T-helper 1 cell (primary cell): ENCODE measurements at regions not wholly inside any gene's neighbourhood (a gene's known extent, or its start where the extent isn't known, plus 50 kb on each side); places are given as distances from the start of the nearest gene placed in this dataset.
"Not testable (repeated sequence)": the region's sequence is repeated elsewhere in the genome, so short reads cannot be mapped to it uniquely, and the experiment has no call there.

ENCODE experiments used
- DNase-seq, 5 donors: peaks; one replicate each; pipeline ENCODE4 v3.0.0-alpha.2; 2012 to 2020

DNA sequence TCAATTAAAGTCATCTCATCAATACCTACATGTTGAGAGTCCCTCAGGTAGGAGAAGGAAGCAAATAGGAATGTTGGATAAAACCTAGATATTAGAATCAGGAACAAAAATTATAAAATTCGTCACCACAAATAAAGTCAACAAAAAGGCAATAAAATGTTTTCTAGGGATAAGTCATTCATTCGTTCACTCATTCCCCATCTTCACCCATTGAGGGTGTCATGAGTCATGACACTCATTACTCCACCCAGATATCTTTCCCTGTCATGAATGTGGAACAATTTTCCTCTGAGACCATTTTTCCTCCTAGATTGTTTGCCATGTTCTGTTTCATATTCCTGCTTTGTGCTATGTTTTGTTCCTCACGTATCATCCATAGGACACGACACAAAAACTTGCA, 50.9 kb upstream of the OLIG3 start:
- no peak for DNase-seq

DNA sequence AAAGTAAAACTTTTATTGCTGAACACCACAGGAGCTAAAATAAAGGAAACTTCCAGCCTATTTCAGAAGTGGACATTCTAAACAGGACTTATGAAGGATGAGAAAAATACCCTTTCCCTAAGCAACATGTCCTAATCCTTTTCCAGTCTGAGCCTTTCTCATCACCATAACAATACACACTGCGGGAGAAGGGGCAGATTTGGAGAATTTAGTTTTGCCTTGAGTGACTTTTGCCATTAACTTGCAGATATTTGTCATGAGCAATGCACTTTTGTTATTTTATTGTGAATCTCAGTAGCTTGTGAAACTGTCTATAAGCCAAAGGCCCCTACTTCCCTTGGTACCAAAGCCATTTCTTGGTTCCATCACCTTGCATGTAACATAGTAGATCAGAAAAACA, 53.0 kb upstream of the OLIG3 start:
- no peak for DNase-seq

DNA sequence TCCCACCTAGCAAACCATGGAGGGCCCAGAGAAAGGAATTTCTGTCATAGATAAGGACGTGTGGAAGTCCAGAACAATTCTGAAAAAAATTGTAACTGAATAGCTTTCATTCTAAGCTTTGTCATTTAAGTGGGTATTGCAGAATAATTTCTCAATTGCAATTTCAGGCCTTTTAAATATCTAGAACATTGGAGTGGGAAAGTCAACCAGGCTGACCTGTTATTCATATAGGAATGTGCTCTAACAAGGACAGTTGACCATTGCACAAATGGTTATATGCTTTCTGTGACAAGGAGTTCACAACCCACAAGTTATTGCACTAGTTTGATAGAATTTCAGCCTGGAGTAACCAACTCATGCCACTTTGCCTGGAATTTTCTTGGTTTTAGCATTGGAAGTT, 53.4 kb upstream of the OLIG3 start:
- DNase-seq: no peak

DNA sequence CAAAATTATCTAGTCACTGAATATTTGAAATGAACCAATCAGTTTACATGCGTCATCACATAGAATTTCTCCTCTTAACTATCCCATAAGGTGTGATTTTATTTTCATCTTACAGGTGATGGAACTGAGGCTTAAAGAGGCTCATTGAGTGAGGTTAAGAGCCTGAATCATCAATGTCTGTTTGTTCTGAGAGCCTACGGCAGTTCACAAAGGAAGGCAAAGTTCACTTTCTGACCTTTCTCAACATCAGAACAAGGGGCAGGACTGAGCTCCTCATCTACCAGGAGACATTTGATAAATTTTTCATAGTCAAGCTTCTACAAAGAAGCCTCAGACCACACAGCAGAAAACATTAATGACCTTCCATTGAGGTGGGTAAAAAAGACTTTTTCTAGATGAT, 54.9 kb upstream of the OLIG3 start:
- DNase-seq: no peak

DNA sequence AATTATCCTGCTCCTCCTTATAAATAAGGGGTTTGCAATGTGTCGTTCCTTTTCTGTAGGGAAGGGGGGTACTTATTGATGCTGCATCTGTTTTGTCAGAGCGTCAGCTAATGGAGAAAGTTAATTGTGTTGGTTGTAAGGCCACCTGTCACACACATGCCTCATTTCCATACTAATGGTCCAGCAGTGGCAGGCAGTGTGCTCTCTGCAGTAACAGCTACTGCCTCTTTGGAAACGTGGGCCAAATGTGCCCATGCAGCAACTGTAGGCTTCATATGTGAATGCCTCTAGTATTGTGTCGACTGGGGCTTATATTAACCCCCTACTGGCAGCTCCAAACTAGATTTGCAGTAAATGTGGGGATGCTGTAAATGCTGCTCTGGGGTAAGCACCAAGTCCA, 56.3 kb upstream of the OLIG3 start:
- DNase-seq: no peak

DNA sequence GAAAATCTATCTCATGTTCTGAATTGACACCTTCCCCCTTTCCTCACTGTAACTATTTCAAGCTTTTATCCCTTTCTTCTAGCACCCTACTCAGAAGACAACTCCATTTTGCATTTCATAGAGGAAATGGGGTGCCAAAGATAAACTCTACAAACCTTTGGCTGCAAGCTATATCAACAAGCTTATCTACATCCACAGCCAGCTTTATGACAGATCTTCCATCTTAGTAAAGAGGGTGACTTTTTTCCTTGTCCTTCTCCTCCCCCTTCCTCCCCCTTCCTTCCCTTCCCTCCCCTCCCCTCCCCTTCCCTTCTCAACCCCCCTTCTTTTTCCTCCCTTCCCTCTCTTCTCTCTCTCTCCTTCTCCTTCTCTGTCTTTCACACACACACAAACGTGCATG, 58.0 kb upstream of the OLIG3 start:
- DNase-seq: no peak

DNA sequence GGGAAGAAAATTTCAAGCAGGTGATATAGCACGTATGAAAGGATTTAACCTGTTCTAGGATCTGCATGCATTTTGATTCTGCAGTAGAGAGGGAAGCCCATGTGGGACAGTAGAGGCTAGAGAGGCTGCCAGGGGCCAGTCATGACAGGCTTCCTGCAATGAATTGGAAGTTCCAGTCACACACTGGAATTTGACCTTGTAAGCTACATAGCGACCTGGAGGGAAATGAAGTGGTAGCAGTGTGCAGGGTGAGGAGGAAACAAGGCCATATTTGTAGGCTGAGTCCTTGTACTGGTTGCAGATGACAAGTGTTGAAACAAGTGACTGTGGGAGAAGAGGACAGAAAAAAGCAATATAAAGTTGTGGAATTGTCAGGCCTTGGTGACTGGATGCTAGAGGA, 58.6 kb upstream of the OLIG3 start:
- no peak for DNase-seq

DNA sequence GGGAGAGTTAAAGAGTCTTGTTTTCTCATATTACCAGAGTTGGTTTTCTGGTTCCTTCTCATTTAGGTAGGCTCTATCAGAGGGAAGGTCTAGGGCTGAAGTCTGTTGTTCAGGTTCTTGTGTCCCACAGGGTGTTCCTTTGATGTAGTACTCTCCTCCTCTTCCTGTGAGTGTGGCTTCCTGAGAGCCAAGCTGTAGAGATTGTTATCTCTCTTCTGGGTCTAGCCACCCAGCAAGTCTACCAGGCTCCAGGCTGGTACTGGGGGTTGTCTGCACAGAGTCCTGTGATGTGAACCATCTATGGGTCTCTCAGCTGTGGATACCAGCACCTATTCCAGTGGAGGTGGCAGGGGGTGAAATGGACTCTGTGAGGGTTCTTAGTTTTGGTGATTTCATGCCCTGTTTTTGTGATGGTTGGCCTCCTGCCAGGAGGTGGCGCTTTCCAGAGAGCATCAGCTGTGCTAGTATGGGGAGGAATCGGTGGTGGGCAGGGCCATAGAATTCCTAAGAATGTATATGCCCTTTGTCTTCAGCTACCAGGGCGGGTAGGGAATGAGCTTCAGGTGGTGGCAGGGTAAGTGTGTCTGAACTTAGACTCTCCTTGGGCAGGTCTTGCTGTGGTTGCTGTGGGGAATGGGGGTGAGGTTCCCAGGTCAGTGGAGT, 65.5 kb upstream of the OLIG3 start:
- DNase-seq: peak in 4 of 5 donors; percentile 15 to 64 (median 32)

DNA sequence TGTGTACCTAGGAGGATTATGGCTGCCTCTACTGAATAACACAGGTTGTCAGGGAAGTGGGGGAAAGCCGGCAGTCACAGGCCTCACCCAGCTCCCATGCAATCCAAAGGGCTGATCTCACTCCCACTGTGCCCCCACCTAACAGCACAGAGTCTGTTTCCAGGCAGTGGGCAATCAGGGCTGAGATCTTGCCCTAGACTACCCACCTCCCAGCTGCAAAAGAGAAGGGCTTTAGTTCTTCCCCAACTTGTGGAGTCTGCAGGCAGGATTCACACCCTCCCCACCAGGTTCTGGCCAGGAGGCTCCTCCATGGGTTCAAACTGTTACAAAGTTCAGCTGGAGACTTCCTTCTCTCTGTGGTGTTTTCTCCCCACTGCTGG, 66.0 kb upstream of the OLIG3 start:
- no peak for DNase-seq

DNA sequence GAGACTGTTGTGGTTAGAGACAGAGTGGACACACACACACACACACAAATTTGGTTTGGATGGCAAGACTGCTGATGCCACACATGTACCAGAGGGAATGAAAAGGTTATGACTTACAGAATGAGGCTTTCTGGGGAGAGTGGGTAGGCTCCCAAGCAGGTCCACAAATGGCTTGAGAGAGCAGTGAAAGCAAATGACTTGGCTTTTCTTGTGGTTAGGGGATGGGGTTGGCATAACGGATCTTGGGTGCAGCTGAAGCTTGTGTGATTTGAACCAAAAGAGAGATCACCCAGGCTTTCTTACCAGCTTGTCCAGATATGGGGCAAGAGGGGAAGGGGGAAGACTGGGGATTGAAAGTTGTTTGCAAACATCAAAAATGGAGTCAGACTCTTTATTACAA, 73.9 kb upstream of the OLIG3 start:
- no peak for DNase-seq

DNA sequence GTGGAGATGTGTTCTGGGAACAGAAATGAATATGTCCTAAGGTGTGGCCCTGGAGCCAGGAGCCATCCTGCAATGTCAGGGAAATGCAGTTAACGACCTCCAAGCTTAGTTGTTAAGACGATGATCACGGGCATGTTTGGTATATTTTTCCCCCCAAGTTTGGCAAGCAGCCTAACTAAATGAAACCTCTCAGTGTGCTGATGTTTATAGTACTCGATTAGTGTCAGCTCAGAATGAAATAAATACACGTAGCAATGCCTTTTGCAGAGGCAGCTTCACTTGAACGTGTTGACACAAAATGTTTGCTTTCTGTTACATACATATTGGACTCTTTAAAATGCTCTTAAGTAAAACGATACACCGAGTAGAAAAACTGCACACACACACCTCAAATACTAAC, 76.2 kb upstream of the OLIG3 start:
- DNase-seq: no peak

DNA sequence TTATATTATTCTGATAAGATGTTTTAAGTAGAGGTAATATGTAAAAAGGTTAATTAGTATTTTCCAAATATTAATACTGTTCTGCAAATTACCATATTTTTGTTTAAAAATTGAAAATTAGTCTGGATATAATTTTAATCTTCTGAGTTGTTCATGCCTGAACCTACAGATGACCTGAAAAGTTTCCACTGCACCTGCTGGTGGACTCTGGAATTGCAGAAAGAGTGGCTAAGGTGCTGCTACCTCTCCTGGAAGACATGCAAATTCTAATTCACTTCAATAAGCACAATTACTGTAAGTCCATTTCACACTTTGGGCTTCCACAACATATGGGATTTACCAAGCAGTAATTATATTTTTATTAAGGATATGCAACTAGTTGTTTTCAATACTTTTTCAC, 77.7 kb upstream of the OLIG3 start:
- peak; percentile 18 to 57 (median 35) for DNase-seq

DNA sequence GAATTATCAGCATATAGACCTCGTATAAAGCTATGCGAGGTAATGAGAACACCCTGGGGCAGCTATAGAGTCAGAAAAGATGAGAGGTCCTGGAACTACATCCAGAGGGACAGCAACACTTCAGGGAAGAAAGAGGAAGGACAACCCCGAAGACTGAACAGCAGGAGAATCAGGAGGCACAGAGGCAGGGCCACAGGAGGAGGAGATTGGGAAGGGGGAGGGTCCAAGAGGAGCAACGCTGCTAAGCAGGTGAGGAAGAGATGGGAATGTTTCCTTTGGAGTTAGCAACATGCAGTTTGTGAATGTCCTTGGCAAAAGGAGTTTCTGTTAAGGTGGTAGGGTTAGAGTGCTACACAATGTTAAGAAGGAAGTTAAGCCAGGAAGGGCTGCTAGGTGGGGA, 79.5 kb upstream of the OLIG3 start:
- no peak for DNase-seq

DNA sequence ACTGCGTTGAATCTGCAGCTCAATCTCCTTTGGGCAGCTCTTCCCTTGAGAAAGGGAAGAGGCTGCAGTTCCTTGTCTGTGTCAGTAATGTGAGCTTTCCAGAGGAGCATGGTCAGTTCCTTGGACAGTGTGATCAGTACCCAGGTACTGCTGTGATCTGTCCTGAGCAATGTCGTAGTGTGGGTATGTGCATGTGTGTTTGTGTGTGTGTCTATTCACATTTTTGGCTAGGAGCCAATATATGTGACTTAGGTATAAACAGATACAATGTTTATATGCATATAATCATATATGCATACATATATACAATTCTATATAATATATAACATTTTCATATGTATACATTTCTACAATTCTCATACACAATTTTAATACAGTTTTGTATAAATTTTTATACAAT, 85.4 kb upstream of the OLIG3 start:
- no peak for DNase-seq

DNA sequence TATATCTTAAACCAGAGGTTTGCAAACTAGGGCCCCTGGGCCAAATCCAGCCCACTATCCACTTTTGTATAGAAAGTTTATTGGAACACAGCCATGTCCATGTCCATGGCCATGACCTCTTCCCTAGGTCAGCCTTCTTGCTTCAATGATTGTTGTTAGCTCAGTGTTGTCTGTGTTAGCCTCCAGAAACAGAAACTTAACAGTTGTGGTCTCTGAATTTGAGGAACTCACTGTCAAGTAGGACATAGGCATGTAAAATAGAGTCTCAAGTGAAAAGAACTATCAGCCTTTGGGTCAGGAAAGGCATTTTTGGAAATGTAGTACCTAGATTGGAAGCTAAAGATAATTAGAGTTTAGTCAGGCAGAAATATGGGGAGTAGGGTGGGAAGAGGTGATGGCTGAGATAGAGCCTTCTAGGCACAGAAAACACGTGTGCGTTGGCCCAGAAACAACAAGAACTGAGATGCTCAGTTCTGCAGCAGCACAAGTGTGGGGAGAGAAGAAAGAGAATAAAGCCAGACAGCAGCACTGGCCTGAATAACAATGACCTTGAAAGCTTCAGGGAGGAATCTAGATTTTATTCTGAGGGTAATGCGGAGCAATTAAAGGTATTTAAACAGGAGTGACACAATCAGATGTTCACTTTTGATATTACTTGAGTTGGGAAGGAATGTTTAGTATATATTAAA, 87.0 kb upstream of the OLIG3 start:
- no peak for DNase-seq

DNA sequence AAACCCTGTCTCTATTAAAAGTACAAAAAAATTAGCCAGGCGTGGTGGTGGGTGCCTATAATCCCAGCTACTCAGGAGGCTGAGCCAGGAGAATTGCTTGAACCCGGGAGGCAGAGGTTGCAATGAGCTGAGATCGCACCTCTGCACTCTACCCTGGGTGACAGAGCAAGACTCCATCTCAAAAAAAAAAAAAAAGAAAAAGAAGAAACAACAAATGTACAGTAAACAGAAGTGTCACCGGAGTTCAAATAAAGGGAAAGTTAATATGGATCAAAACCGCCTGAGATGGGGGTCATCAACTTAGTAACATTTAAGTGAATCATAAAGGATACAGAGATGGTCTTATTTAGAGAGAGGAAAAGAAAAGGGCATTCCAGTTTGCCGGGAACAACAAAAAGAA, 89.3 kb upstream of the OLIG3 start:
- DNase-seq: not testable (repeated sequence)

DNA sequence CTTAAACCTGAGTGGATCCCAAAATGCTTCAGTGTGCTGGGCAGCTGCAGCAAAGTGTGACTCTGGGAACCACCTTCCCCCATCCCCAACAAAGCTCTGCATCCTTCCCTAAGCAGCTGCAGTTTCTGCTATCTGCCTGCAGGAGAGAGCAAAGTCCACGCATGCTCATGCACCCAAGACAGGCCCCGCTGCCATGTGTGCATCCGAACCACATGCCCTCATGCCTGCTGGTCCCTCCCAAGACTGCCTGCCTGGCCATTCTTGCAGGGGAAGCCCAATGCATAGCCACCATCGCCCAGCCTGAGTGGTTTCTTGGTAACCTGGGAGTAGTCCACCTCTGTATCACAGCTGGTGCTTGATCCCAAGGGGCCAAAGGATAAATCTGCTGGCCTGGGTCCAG, 94.3 kb upstream of the OLIG3 start:
- DNase-seq: no peak

DNA sequence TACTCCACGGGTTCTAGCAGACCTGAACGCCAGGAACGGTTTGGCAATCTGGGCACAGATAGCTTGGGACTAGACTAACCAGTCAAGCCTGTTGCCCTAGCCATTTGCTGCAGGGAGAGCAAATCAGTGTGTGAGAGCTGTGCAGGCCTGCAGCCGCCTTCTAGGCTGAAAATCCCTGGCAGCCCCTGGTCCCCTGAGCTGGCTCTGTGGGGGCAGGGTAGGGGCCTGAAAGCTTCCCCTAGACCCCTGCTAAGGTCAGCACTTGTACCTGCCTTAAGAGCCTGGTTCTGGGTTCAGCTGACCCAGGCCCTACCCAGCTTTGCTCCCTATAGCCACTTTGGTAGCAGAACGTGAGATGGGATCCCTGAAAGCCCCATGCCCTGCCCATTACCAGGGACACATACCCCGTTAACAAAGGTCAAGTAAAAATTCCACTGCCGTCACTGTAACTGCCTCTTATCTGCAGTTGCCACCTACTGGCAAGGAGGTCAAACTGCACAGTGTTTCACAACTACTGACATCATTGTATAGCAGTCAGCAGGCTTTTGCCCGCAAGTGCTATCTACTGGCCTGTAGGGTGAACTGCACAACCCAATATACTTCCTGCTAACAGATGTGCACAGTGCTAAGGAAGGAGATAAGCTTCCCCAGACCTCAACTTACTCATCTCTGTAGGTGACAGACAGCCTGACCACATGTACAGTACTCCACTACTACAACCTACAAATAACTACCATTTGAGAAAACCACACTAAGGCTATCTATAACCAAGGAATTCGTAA, 95.1 kb upstream of the OLIG3 start:
- DNase-seq: peak; percentile 18 to 86 (median 50)

DNA sequence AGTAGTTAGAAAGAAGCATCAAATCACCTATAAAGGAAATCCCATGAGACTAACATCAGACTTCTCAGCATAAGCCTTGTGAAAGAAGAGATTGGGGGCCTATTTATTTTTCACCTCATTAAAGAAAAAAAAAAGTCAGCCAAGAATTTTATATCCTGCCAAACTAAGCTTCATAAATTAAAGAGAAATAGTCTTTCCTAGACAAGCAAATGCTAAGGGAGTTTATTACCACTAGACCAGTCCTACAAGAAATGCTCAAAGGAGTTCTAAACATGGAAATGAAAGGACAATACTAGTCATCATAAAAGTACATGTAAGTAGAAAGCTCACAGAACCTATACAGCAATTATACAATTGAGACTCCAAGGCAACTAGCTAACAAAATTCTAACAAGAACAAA, 96.5 kb upstream of the OLIG3 start:
- no peak for DNase-seq

DNA sequence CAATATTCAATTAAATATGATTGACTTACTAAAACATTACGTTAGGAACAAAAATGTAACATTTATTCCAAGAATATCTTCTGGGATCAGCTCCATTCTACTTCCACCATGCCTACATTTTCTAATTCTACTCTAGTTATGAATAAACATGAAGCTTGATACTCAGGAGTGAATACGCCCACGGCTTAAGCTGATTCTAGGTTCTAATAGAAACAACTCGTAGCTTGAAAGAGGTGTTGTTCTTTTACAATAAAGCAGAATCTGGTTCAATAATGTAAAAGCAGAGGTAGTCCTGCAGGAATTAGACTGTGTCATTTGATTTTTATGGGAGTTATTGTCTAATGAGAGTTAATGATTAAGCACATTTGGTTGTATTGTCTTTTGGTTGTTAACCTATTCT, 107.3 kb upstream of the OLIG3 start:
- DNase-seq: no peak

DNA sequence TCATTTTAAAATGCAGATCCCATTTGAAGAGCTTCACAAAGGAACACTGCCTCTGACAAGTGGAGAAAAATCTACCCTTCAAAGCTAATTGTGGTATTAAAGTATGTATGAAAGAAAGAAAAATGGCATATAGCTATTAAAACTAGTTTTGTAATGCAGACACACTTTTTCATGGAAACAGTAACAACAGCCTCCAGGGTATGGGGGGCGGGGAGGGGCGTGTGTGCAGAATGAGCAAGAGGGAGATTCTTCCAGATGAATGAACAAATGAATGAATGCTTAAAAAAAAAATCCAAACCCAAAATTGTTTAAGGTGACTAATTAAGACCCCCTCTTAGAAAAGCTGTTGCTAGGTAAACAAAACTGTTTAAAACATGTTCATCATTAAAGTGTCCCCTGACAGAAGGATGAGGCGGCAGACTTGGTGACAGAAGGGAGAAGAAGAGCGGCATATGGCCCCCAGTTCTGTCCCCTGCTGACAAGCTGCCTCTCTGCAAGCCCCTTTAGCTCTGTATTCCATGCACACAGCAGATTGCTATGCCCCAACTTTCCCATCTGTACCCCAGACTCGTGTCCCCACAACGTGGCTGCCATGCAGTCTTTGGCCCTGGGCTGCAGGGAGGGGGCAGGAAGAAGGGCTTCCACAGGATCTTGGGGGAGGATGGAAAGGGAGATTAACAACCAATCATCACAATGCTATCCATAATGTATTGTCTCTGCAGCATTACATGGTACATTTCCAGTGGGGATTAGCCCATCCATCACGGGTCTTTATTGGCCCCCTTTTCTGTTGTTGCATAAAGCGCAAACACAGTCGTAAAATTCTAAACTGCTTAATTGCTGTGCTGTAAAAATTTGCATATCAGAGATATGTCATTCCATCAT, 108.4 kb upstream of the OLIG3 start:
- DNase-seq: no peak

DNA sequence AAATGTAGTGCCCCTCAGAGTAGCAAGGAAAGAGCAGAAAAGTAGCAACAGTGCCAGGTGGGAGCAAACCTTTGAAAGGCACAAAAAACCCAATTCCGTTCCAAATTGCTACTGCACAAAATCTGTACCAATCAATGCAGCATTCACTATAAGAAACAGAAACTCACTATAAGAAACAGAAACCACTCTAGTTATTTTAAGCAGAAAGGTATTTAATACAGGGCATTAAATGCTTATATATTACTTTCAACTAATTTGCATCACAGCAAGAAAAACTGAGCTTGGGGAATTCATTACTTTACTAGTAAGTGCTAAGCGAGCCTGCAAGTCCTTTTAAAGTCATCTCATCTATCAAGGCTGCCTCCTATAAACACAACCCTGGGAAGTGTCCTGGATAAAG, 116.5 kb upstream of the OLIG3 start:
- DNase-seq: no peak

DNA sequence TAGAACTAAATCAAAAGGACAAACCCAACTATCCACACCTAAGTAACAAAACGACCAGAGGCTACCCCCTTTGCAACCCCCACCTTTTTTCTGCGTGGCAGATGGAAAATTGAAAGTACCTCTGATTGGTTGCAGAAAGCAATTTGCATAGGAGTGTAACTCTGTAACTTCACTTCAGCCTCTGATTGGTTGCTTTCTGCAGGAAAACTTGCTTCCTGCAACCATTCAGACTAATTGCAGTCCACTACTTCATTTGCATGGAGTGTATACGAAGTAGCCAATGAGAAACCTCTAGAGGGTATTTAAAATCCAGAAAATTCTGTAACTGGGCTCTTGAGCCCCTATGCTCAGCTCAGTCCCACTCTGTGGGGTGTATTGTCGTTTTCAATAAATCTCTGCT, 129.1 kb upstream of the OLIG3 start:
- DNase-seq: no peak
